ENCODE measurements at regions not wholly inside any gene's neighbourhood (a gene's known extent, or its start where the extent isn't known, plus 50 kb on each side); places are given as distances from the start of the nearest gene placed in this dataset.

GRCh38 chrX:107565931-107566603 is 62.2 kb upstream of the PRPS1 start:
- DNase-seq (ENCODE audit: extremely low read depth, insufficient read length) = no peak
- H3K27me3 ChIP-seq (replicated peaks; ENCODE audit: control insufficient read depth, insufficient read depth, low read length) = no peaks in the 10 kb centered on the region
- no peak for TF ChIP-seq CTCF (IDR thresholded peaks at IDR 0.05; ENCODE audit: insufficient read depth, low read length, poor library complexity, severe bottlenecking)
- no peak overlapping the region for H3K4me3 ChIP-seq (replicated peaks; ENCODE audit: low read depth, low read length)
- H3K36me3 ChIP-seq (ENCODE audit: control insufficient read depth, insufficient read depth, low read length) = no peaks in the 10 kb centered on the region

- no peak for DNase-seq (ENCODE audit: extremely low read depth, insufficient read length)
- no peaks in the 10 kb centered on the region for H3K27me3 ChIP-seq (replicated peaks; ENCODE audit: control insufficient read depth, insufficient read depth, low read length)
- no peak overlapping the region for H3K4me3 ChIP-seq (replicated peaks; ENCODE audit: low read depth, low read length)
- no peak for TF ChIP-seq CTCF (IDR thresholded peaks at IDR 0.05; ENCODE audit: insufficient read depth, low read length, poor library complexity, severe bottlenecking)
- H3K36me3 ChIP-seq (ENCODE audit: control insufficient read depth, insufficient read depth, low read length) = no peaks in the 10 kb centered on the region
These were observed 61.6 kb upstream of the PRPS1 start for GRCh38 chrX:107566604-107567262.

- no peak overlapping the region for H3K4me3 ChIP-seq (replicated peaks; ENCODE audit: low read depth, low read length)
- no peak for DNase-seq (ENCODE audit: extremely low read depth, insufficient read length)
- H3K36me3 ChIP-seq (ENCODE audit: control insufficient read depth, insufficient read depth, low read length) = no peaks in the 10 kb centered on the region
- H3K27me3 ChIP-seq (replicated peaks; ENCODE audit: control insufficient read depth, insufficient read depth, low read length) = no peaks in the 10 kb centered on the region
- no peak for TF ChIP-seq CTCF (IDR thresholded peaks at IDR 0.05; ENCODE audit: insufficient read depth, low read length, poor library complexity, severe bottlenecking)
These were observed 60.9 kb upstream of the PRPS1 start for GRCh38 chrX:107567370-107567769.

GRCh38 chrX:107571296-107571998 is 56.9 kb upstream of the PRPS1 start:
- DNase-seq (ENCODE audit: extremely low read depth, insufficient read length) = no peak
- H3K27me3 ChIP-seq (replicated peaks; ENCODE audit: control insufficient read depth, insufficient read depth, low read length) = no peaks in the 10 kb centered on the region

GRCh38 chrX:107573016-107573415 is 55.3 kb upstream of the PRPS1 start:
- Histone ChIP-seq H3K27me3 (replicated peaks; ENCODE audit: control insufficient read depth, insufficient read depth, low read length) (no peaks in the 10 kb centered on the region), H3K4me3 (replicated peaks; ENCODE audit: low read depth, low read length) (no peak overlapping the region), H3K36me3 (ENCODE audit: control insufficient read depth, insufficient read depth, low read length) (no peaks in the 10 kb centered on the region)
- no peak for DNase-seq (ENCODE audit: extremely low read depth, insufficient read length)
- TF ChIP-seq CTCF (IDR thresholded peaks at IDR 0.05; ENCODE audit: insufficient read depth, low read length, poor library complexity, severe bottlenecking) = no peak

More at GRCh38 chrX:107571296-107571998, 56.9 kb upstream of the PRPS1 start:
- H3K4me3 ChIP-seq (replicated peaks; ENCODE audit: low read depth, low read length) = no peak overlapping the region
- no peak for TF ChIP-seq CTCF (IDR thresholded peaks at IDR 0.05; ENCODE audit: insufficient read depth, low read length, poor library complexity, severe bottlenecking)
- H3K36me3 ChIP-seq (ENCODE audit: control insufficient read depth, insufficient read depth, low read length) = no peaks in the 10 kb centered on the region
